NCI-H1048 (cell line): ENCODE measurements at regions not wholly inside any gene's neighbourhood (a gene's known extent, or its start where the extent isn't known, plus 50 kb on each side); places are given as distances from the start of the nearest gene placed in this dataset.

Source experiments
- DNase-seq: peaks from one replicate; lab custom pipeline; 2025; lab: John Stamatoyannopoulos, UW

DNA sequence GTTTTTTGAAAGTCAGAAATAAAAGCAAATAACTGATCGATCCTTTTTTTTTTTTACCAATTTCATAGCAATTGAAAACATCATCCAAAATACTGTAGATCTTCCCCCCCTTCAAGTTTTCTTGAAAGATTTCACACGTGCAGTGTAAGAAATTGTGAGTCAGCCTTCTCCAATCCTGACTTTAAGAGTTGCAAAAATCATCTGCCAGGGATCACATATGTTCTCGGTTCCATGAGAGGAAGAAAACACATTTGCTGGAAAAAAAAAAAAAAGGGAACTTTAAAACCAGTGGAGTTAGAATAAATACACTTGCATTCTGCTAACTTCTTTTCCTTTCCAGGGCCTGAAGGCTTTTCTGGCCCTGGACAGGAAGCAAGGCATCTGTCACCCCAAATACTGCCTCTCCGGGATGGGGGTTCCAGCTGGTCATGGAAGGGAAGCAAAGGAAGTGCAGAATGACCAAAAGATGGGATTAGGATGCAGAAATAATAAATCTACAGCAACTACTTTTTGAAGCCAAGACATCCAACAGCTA lies 198.4 kb upstream of the KIAA1217 start:
- DNase-seq, result no peak

DNA sequence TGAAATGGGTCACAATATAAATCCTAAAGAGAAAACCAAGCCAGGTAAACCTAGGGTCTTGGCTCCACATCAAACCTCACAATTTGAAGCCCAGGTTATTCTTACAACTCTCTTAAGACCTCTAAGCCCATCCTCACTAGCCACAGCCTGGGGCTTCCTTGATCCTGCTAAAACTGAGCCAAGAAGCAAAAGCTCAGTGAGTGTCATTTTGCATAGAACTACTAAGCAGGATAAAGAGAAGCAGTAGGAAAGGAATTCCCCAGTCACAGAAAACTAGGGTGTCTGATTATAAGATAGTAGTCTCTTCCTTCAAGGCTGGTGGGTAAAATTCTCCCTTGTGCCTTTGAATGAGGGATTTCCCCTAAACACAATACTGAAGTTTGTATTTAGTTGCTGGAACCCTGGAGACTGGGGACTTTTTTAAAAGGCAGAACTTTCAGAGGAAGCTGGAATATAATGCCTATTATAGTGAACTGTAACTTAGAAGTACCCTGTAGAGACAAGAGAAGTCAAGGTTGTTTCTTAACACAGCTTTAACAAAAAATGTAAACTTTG lies 196.6 kb upstream of the KIAA1217 start:
- DNase-seq, result no peak

- DNase-seq, result no peak
Measured at GRCh38 chr10:24027107-24027506, 181.8 kb upstream of the KIAA1217 start.

DNA sequence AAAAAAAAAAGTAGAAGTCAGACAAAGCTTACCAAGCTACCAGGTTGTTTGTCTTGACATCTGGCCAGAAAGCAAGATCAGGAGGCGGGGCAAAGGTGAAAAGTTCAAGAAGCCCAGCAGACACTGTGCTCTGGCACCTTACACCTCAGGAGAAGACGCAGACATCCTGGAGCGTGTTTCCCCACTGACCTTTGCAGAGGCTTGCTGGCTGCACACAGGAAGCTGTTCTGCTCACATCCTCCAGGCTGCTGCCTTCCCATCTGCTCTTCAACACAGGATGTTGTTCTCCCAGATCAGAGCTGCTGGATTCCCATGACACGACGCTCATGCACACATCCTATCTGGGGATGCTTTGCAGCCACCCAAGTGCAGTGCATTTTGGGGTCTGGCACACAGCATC lies 174.4 kb upstream of the KIAA1217 start:
- no peak for DNase-seq

DNA sequence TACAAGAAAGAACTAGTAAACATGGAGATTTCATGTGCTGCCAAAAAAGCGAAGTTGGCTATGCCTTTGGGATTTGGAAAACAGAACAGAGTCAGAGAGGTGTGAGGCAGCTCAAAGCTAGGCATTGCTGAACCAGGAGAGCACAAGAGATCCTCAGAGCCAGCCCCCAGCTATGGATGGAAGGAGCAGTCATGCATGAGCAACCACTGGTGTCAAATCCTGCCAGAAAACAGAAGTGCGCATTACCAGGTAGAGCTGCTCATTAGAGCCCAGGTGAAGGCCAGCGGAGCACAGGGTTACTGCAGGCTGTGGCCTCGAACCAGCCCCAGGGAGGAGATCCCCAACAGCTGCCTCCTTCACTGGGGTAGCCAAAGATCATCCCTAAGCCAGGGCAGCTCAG lies 173.2 kb upstream of the KIAA1217 start:
- no peak for DNase-seq

- no peak for DNase-seq
Measured at GRCh38 chr10:24039315-24039714, 169.6 kb upstream of the KIAA1217 start.

GRCh38 chr10:24039897-24040296 lies 169.0 kb upstream of the KIAA1217 start:
- DNase-seq, result no peak

- no peak for DNase-seq
Measured at GRCh38 chr10:24041034-24041433, 167.9 kb upstream of the KIAA1217 start.

GRCh38 chr10:24041834-24042233 lies 167.1 kb upstream of the KIAA1217 start:
- no peak for DNase-seq

- DNase-seq, result no peak
Measured at GRCh38 chr10:24042884-24043283, 166.1 kb upstream of the KIAA1217 start.

- DNase-seq, result no peak
Measured at GRCh38 chr10:24046060-24046459, 162.9 kb upstream of the KIAA1217 start.

GRCh38 chr10:24047176-24047575 lies 161.8 kb upstream of the KIAA1217 start:
- DNase-seq, result no peak

- no peak for DNase-seq
Measured at GRCh38 chr10:24054421-24054820, 154.5 kb upstream of the KIAA1217 start.

DNA sequence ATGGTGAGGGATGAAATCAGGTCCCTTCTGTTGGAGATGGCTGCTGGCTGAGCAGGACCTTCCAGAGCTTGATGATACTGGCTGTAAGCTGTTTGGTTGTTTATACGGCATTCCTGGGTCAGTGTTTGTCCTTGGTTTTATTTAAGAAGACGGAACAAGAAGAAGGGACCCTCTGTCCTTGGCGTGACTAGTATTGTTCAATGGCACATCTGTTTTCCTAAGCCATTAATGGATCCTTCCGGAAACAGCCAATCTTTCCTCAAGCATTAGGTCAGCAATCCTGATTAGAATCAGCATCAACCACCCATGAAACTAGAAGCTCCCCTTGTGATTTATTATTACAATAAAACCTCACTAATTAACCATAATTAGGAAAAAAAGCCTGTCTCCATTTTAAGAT lies 128.7 kb upstream of the KIAA1217 start:
- no peak for DNase-seq

DNA sequence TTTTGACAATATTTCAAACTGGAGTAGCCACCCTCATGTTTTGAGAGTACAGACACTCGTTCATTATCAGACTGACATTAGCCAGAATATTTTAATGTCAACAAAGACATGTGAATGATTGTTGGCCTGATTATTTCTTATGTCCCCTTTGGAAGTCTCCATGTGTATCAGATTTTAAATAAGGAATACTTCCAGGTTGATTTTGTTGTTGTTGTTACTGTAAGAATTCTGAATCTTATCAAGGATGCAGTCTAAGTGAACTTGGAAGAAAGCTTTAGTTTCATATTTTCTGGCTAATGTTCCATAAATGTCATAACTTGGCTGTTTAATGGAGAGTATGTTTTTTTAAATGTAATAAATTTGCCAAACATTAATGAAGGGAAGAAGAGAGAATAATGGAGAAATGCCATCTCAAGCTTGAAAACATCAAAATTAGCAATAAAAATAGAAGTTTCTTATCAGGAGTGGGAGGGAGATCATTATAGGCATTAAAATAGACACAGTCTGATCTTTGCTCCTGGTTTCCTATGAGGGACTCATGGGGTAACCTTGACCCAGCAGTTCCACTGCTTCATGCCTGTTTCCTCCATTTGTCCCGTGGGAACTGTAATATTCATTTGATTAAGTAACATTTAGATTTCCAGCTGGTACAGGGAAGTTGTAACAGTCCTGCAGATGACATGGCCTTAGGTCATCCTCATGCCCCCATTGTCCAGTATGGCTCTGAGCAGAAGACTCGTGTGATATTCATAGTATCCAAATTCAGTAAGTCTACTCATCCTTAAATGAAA lies 122.4 kb upstream of the KIAA1217 start:
- DNase-seq, result no peak

DNA sequence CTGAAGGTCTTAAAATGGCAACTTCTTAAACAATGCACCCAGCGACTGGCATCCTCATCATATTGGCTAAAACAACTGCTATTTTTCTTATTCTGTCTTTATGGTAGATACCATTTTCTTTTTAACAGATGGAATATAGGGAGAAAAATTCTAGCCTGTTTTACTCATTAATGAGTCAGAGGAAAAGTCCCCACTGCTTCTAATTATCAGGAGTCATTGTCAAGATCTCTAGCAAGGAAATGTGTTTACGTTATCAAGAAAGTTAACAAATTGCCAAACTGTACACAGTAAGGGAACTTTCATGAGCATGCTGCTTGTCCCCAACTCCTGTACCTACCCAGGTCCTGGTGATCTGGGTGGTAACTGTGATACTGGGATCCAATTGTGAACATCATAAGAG lies 117.7 kb upstream of the KIAA1217 start:
- DNase-seq, result no peak

GRCh38 chr10:24096281-24096680 lies 112.7 kb upstream of the KIAA1217 start:
- DNase-seq, result no peak

DNA sequence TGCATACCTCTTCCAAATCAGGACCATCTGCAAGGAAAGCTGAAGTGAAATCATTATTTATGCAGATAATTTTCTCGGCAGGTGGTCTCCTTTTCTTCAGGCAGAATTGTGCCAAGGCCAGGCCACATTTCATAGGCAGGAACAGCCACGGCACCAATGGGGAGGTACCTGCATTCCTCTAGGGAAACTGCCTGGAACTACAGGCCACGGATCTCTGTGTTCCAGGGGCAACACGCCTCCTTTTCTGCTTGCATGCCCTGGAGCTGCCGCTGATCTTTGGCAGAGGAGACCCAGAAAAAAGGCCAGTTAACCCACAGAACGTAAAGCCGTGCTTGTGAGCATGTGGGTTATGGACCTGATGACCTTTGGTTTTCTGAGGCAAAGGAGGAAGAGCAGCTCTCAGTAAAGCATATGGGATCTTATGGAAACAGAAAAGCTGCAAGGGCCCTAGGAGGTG lies 111.2 kb upstream of the KIAA1217 start:
- no peak for DNase-seq

- no peak for DNase-seq
Measured at GRCh38 chr10:24104895-24105294, 104.0 kb upstream of the KIAA1217 start.

GRCh38 chr10:24113901-24114300 lies 95.0 kb upstream of the KIAA1217 start:
- no peak for DNase-seq

- no peak for DNase-seq
Measured at GRCh38 chr10:24114556-24114955, 94.4 kb upstream of the KIAA1217 start.

DNA sequence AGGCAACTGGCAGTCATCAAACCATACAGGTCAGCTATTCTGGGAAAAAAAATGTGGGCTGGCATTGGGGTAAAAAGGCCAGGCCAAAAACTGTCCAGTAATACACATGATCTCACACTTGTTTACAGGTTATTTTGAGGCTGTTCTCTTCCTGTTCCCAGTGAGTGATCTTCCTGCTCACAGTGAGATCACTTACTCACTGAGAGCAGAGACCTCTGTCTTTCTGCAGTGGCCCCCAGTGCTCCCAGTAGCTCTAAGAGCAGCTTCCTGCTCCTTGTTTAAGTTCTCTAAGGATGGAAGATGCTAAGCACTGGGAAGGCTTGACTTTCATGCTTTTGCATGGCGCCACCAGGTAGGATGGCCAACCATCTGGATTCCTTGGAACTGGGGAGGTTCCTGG lies 93.5 kb upstream of the KIAA1217 start:
- no peak for DNase-seq

DNA sequence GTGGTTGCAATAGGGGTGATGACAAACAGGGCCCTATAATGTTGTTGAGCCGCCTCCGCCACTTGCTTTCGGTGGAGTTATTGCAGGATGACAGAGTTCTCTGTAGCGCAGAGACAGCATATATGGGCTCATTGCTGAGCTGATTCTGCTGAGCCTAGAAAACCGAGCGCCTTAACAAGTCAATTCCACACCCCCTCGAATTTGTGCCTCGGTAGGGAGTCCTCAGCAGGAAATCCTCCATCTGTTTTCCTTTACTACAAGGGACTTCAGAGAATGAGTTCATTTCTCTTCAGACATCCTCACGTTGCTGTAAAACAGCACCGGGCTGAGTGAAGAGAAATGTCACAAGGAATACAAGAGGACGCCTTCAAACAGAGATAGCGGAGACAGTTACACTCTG lies 90.7 kb upstream of the KIAA1217 start:
- no peak for DNase-seq

DNA sequence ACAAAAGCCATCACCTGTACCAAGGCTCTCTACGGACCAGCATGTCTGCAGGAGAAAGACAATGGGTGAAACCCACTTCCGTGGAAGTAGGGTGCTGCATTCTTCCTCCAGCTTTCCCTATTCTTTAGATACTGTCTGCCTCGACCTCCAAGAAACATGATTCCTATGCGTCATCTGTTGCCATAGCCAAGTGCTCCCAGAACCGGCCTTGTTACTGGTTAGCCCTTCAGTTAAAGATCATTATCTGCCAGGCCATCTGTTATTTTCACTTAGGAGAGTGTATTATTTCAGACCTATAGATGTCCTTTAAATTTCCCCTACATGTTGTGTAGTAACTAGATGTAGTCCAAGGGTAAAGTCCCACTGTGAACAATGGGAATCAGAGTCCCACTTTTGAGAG lies 89.0 kb upstream of the KIAA1217 start:
- no peak for DNase-seq
